ENCODE measurements at regions not wholly inside any gene's neighbourhood (a gene's known extent, or its start where the extent isn't known, plus 50 kb on each side); places are given as distances from the start of the nearest gene placed in this dataset.

DNA sequence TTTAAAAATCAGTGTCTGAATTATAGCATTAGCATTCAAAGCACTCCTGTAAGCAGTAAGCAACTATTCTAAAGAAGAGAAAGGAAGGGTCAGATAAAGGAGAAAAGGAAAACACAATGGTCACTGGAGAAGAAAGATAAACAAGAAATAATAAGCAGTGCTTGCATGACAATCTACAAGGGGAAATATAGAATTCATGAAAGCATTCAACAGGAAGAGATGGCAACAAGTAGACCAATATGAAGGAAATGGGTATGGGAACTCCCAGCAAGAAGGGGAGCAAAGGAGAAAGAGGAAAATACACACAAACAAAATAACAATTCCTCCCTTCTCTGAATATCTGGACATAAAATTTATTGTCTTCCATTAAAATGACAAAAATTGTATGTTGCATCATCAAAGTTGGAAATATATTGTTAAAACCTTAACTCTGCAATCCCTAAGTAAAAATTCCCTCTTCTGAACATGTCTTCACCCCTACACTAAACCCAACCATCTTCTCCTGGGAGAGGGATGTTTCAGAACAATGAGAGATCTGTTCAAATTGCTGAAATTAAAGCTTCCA, 206.3 kb upstream of the SAMSN1 start:
- H3K9me3 Mint-ChIP-seq (ENCODE audit: low read depth) = peaks cover 3% of the 10 kb centered on the region
- H3K4me3 Mint-ChIP-seq (ENCODE audit: low read depth) = no peak overlapping the region
- no peaks in the 10 kb centered on the region for H3K4me1 Mint-ChIP-seq (ENCODE audit: low read depth)
- TF ChIP-seq, protein P1, sequence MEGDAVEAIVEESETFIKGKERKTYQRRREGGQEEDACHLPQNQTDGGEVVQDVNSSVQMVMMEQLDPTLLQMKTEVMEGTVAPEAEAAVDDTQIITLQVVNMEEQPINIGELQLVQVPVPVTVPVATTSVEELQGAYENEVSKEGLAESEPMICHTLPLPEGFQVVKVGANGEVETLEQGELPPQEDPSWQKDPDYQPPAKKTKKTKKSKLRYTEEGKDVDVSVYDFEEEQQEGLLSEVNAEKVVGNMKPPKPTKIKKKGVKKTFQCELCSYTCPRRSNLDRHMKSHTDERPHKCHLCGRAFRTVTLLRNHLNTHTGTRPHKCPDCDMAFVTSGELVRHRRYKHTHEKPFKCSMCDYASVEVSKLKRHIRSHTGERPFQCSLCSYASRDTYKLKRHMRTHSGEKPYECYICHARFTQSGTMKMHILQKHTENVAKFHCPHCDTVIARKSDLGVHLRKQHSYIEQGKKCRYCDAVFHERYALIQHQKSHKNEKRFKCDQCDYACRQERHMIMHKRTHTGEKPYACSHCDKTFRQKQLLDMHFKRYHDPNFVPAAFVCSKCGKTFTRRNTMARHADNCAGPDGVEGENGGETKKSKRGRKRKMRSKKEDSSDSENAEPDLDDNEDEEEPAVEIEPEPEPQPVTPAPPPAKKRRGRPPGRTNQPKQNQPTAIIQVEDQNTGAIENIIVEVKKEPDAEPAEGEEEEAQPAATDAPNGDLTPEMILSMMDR (IDR thresholded peaks at IDR 0.05; ENCODE audit: unreplicated experiment) = no peak
- DNase-seq (ENCODE audit: low spot score, unreplicated experiment) = no peak
- no peak overlapping the region for H3K27ac Mint-ChIP-seq
- H3K36me3 Mint-ChIP-seq (ENCODE audit: insufficient read depth) = no peaks in the 10 kb centered on the region
- H3K27me3 Mint-ChIP-seq = no peaks in the 10 kb centered on the region

DNA sequence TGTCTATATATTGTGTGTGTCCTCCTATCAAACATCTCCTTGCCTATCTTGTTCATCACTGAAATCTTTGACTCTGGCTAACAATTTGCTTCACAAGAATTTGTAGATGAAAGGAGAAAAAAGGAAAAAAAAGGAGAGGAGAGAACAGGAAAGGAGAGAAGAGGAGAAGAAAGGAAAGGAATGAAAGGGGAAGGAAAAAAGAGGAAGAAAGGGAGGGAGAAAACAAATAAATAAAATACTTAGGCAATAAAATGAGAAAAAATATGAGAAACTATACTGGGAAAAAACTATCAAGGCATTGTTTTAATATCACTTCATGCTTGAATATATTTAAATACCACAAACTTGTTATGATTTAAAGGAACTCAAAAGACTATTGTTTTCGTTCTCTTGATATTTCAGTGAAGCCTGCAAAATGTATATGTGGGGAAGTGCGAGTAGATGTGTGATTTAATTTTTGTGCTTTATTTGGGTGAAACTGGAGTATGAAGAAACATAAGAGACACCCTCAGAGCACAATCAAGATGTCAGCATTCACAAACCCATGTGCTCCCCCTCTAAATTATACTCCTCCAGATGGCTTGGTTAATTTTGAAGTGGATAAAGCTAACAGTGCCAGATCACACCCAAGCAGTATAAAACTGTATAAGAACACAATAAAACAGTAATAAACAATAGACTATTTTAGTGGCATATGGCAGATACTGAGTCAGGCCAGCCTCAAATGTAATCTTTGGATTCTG, 205.7 kb upstream of the SAMSN1 start:
- H3K36me3 Mint-ChIP-seq (ENCODE audit: insufficient read depth) = no peaks in the 10 kb centered on the region
- no peaks in the 10 kb centered on the region for H3K27me3 Mint-ChIP-seq
- H3K4me1 Mint-ChIP-seq (ENCODE audit: low read depth) = no peaks in the 10 kb centered on the region
- H3K27ac Mint-ChIP-seq = no peak overlapping the region
- DNase-seq (ENCODE audit: low spot score, unreplicated experiment) = no peak
- H3K4me3 Mint-ChIP-seq (ENCODE audit: low read depth) = no peak overlapping the region
- TF ChIP-seq, protein P1 (IDR thresholded peaks at IDR 0.05; ENCODE audit: unreplicated experiment) = no peak
- peaks cover 3% of the 10 kb centered on the region for H3K9me3 Mint-ChIP-seq (ENCODE audit: low read depth)

DNA sequence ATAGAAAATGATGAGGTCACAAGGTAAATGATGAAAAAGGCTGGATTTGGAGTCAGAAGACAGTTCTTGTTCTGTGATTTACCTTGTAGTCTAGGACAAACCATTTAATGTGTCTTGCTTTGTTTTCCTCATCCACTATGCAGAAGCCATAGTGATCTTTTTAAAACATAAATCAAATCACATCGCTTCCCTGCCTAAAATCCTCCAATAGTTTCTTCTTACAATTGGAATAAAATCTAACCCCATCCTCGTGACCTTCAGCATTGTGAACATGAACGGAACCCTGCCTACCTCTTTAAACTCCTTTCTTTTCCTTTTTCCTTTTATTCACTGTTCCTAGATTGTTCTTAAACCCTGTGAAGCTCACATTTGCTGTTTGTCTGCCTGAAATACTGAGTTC, 204.9 kb upstream of the SAMSN1 start:
- TF ChIP-seq, protein P1 (IDR thresholded peaks at IDR 0.05; ENCODE audit: unreplicated experiment) = no peak
- no peak overlapping the region for H3K4me3 Mint-ChIP-seq (ENCODE audit: low read depth)
- no peaks in the 10 kb centered on the region for H3K4me1 Mint-ChIP-seq (ENCODE audit: low read depth)
- H3K27me3 Mint-ChIP-seq = no peaks in the 10 kb centered on the region
- H3K36me3 Mint-ChIP-seq (ENCODE audit: insufficient read depth) = no peaks in the 10 kb centered on the region
- DNase-seq (ENCODE audit: low spot score, unreplicated experiment) = no peak
- H3K9me3 Mint-ChIP-seq (ENCODE audit: low read depth) = peaks cover 3% of the 10 kb centered on the region
- H3K27ac Mint-ChIP-seq = no peak overlapping the region

DNA sequence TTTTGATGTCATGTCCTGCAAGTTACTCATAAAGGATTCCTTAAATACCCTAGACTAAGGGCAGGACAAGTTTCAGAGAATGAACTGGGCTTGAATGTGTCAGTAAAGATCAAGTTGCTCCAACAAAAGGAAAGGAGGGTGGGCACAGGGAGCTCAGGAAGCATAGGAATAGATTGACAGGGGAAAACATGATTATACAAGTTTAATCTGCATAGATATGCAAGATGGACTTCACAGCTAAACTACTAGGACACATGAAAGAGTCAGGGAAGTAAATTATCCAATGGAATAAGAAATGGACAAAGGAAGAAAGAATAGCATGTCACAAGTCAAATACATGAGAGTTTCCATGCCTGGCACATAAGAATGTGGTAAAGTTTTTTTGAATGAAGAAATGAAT, 203.9 kb upstream of the SAMSN1 start:
- no peak for DNase-seq (ENCODE audit: low spot score, unreplicated experiment)
- TF ChIP-seq, protein P1 (IDR thresholded peaks at IDR 0.05; ENCODE audit: unreplicated experiment) = no peak
- no peaks in the 10 kb centered on the region for H3K4me1 Mint-ChIP-seq (ENCODE audit: low read depth)
- no peak overlapping the region for H3K27ac Mint-ChIP-seq
- H3K27me3 Mint-ChIP-seq = no peaks in the 10 kb centered on the region
- H3K9me3 Mint-ChIP-seq (ENCODE audit: low read depth) = peaks cover 3% of the 10 kb centered on the region
- no peak overlapping the region for H3K4me3 Mint-ChIP-seq (ENCODE audit: low read depth)
- no peaks in the 10 kb centered on the region for H3K36me3 Mint-ChIP-seq (ENCODE audit: insufficient read depth)

DNA sequence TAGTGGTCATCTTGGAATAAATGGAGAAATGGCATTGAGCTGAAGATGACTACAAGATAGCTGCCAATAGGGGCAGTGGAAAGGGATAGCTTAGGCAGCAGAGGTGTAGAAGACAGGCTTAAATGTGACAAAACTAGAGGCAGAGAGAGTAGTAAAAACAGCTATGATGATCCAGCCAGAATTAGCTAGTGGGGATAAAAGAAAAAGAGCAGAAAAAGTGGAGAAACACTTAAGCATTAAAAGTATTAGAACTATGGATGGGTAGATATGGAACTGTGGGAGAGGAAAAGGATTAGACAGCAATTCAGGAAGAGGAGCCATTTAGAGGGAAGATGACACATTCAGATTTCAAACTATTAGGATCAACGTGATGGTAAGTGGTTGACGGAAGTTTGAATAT, 202.5 kb upstream of the SAMSN1 start:
- DNase-seq (ENCODE audit: low spot score, unreplicated experiment) = no peak
- Mint-ChIP-seq H3K36me3 (ENCODE audit: insufficient read depth) (no peaks in the 10 kb centered on the region), H3K9me3 (ENCODE audit: low read depth) (no peaks in the 10 kb centered on the region), H3K27ac (no peak overlapping the region), H3K27me3 (no peaks in the 10 kb centered on the region), H3K4me1 (ENCODE audit: low read depth) (no peaks in the 10 kb centered on the region), H3K4me3 (ENCODE audit: low read depth) (no peak overlapping the region)
- TF ChIP-seq, protein P1 (IDR thresholded peaks at IDR 0.05; ENCODE audit: unreplicated experiment) = no peak
